ENCODE measurements at regions not wholly inside any gene's neighbourhood (a gene's known extent, or its start where the extent isn't known, plus 50 kb on each side); places are given as distances from the start of the nearest gene placed in this dataset.

DNA sequence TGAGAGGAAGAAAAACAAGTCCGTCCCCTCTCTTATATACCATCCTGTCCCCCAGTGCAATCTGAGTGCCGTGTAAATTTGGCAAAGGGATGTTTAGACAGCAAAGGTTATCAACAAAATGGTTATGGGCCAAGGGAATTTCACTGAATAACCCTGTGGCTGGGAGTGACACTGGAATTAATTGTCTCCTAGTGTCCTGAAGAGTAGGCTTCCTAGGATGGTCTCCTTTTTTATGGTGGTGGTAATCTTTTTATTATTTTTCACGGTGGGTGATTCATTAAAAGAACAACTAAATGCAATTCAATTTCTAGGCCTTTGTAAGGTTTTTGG is 244.2 kb downstream of the PIK3R1 start:
- no peak for TF ChIP-seq EZH2 (IDR thresholded peaks at IDR 0.05; ENCODE audit: borderline replicate concordance, low read length)
- TF ChIP-seq, protein P1, sequence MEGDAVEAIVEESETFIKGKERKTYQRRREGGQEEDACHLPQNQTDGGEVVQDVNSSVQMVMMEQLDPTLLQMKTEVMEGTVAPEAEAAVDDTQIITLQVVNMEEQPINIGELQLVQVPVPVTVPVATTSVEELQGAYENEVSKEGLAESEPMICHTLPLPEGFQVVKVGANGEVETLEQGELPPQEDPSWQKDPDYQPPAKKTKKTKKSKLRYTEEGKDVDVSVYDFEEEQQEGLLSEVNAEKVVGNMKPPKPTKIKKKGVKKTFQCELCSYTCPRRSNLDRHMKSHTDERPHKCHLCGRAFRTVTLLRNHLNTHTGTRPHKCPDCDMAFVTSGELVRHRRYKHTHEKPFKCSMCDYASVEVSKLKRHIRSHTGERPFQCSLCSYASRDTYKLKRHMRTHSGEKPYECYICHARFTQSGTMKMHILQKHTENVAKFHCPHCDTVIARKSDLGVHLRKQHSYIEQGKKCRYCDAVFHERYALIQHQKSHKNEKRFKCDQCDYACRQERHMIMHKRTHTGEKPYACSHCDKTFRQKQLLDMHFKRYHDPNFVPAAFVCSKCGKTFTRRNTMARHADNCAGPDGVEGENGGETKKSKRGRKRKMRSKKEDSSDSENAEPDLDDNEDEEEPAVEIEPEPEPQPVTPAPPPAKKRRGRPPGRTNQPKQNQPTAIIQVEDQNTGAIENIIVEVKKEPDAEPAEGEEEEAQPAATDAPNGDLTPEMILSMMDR (conservative IDR thresholded peaks at IDR 0.05 in 1 of 2, IDR thresholded peaks at IDR 0.05 in 1 of 2; ENCODE audit: extremely low read depth in 1 of 2, insufficient read depth in 1 of 2, low read depth in 1 of 2, low read length in 2 of 2) = no peak
